HepG2 (cell line): ENCODE measurements at regions not wholly inside any gene's neighbourhood (a gene's known extent, or its start where the extent isn't known, plus 50 kb on each side); places are given as distances from the start of the nearest gene placed in this dataset.

Source experiments
- ATF7 ChIP-seq, 2 experiments: fragments of 450-650 bp in 1 of 2; sonication (generic) in 1 of 2; formaldehyde crosslinking in 1 of 2; IDR thresholded peaks; 2 replicates each; pipeline versions ENCODE4 v1.4.0 to v1.6.1; 2016 to 2020; ENCODE audit warnings: antibody characterized with exemption in 1 of 2, mild to moderate bottlenecking in 1 of 2, missing genetic modification reagents in 1 of 2
- CREB1 ChIP-seq, 2 experiments: fragments of 450-650 bp in 1 of 2; IDR thresholded peaks; 2 replicates each; pipeline ENCODE4 v1.6.1; 2016 to 2017; ENCODE audit warnings: control low read depth in 1 of 2, mild to moderate bottlenecking in 1 of 2, missing compliant biosample characterization in 1 of 2, missing genetic modification characterization in 1 of 2
- HDAC1 ChIP-seq: sonication (generic); formaldehyde crosslinking; IDR thresholded peaks from 2 replicates; pipeline ENCODE4 v1.5.1; 2020; ENCODE audit warnings: mild to moderate bottlenecking, missing genetic modification reagents
- HMG20B ChIP-seq: conservative IDR thresholded peaks from 2 replicates; pipeline ENCODE4 v1.6.1; 2016; ENCODE audit warnings: missing genetic modification reagents, missing compliant biosample characterization
- IRF2 ChIP-seq: IDR thresholded peaks from 2 replicates; pipeline ENCODE4 v1.6.1; 2018; ENCODE audit warnings: missing genetic modification reagents, missing compliant biosample characterization
- NRL ChIP-seq: sonication (generic); formaldehyde crosslinking; IDR thresholded peaks from 2 replicates; pipeline ENCODE4 v1.5.0; 2020; ENCODE audit warnings: missing genetic modification reagents, mild to moderate bottlenecking, moderate library complexity, borderline replicate concordance
- RORA ChIP-seq: sonication (generic); formaldehyde crosslinking; IDR thresholded peaks from 2 replicates; pipeline ENCODE4 v1.5.0; 2020; ENCODE audit warnings: mild to moderate bottlenecking, missing genetic modification reagents, moderate library complexity
- SIN3B ChIP-seq: fragments of 150-350 bp; IDR thresholded peaks from 2 replicates; pipeline ENCODE4 v1.6.1; 2014; ENCODE audit warnings: low read length
- TARDBP ChIP-seq: sonication (generic); formaldehyde crosslinking; IDR thresholded peaks from 2 replicates; pipeline ENCODE4 v1.8.0; 2022; ENCODE audit warnings: mild to moderate bottlenecking, missing genetic modification reagents
- ZNF441 ChIP-seq: sonication (generic); formaldehyde crosslinking; IDR thresholded peaks from 2 replicates; pipeline ENCODE4 v1.7.0; 2021; ENCODE audit warnings: missing genetic modification reagents, borderline replicate concordance
- ZNF678 ChIP-seq: sonication (generic); formaldehyde crosslinking; IDR thresholded peaks from 2 replicates; pipeline ENCODE4 v1.4.0; 2020; ENCODE audit warnings: mild to moderate bottlenecking, missing genetic modification reagents
- TF ChIP-seq, protein P1 (sequence below): sonication (generic); formaldehyde crosslinking; IDR thresholded peaks from 2 replicates; pipeline ENCODE4 v1.4.0; 2020; ENCODE audit warnings: missing genetic modification reagents, borderline replicate concordance
- TF ChIP-seq, protein P2 (sequence below): IDR thresholded peaks from 2 replicates; pipeline ENCODE4 v1.6.1; 2016; ENCODE audit warnings: low read depth, control low read depth
- TF ChIP-seq, protein P3 (sequence below): sonication (generic); formaldehyde crosslinking; IDR thresholded peaks from 2 replicates; pipeline ENCODE4 v1.9.0; 2021; ENCODE audit warnings: missing genetic modification reagents, mild to moderate bottlenecking, borderline replicate concordance
- TF ChIP-seq, protein P4 (sequence below), 2 experiments: sonication (generic) in 1 of 2; formaldehyde crosslinking in 1 of 2; IDR thresholded peaks; 2 replicates each; pipeline versions ENCODE4 v1.4.0 to v1.6.1; 2016 to 2020; ENCODE audit warnings: borderline replicate concordance in 1 of 2, low read depth in 1 of 2, mild to moderate bottlenecking in 1 of 2, missing genetic modification reagents in 1 of 2

DNA sequence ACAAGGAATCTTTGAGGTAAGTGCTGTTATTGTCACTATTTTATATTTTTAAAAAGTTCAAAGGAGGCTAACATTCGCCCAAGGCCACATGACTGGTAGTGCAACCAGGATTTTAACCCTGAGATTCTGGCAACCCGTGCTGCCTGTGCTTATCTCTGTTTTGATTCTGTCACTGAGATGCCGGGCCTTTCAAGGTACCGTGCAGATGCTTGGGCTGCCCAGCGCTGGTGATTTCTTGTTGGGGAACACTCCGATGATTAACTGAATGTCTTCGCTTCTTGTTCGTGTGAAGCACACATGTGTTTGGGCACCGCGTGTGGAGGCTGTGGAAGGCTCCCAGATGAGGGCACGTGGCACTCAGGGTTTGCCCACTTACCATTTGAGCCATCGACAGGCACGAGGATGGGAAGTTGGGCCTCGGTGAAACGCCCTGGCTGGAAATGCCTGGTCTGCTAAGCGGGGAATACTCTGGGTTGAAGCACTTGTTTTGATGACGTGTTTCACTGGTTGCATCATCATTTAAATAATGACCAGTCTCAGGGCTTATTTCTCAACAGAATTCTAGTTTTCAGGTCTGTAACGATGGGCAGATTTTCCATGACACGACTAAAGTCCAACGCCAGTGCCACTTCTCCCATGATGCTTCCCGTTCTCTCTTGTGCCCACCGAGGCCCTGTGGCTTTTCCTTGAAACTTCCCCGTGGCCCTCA, 392.7 kb downstream of the FGF9 start (continued):
- TF ChIP-seq, protein P1, sequence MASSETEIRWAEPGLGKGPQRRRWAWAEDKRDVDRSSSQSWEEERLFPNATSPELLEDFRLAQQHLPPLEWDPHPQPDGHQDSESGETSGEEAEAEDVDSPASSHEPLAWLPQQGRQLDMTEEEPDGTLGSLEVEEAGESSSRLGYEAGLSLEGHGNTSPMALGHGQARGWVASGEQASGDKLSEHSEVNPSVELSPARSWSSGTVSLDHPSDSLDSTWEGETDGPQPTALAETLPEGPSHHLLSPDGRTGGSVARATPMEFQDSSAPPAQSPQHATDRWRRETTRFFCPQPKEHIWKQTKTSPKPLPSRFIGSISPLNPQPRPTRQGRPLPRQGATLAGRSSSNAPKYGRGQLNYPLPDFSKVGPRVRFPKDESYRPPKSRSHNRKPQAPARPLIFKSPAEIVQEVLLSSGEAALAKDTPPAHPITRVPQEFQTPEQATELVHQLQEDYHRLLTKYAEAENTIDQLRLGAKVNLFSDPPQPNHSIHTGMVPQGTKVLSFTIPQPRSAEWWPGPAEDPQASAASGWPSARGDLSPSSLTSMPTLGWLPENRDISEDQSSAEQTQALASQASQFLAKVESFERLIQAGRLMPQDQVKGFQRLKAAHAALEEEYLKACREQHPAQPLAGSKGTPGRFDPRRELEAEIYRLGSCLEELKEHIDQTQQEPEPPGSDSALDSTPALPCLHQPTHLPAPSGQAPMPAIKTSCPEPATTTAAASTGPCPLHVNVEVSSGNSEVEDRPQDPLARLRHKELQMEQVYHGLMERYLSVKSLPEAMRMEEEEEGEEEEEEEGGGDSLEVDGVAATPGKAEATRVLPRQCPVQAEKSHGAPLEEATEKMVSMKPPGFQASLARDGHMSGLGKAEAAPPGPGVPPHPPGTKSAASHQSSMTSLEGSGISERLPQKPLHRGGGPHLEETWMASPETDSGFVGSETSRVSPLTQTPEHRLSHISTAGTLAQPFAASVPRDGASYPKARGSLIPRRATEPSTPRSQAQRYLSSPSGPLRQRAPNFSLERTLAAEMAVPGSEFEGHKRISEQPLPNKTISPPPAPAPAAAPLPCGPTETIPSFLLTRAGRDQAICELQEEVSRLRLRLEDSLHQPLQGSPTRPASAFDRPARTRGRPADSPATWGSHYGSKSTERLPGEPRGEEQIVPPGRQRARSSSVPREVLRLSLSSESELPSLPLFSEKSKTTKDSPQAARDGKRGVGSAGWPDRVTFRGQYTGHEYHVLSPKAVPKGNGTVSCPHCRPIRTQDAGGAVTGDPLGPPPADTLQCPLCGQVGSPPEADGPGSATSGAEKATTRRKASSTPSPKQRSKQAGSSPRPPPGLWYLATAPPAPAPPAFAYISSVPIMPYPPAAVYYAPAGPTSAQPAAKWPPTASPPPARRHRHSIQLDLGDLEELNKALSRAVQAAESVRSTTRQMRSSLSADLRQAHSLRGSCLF = no peak
- TF ChIP-seq ZNF441 (CRISPR knock-in tag) = no peak
- TF ChIP-seq, protein P2, sequence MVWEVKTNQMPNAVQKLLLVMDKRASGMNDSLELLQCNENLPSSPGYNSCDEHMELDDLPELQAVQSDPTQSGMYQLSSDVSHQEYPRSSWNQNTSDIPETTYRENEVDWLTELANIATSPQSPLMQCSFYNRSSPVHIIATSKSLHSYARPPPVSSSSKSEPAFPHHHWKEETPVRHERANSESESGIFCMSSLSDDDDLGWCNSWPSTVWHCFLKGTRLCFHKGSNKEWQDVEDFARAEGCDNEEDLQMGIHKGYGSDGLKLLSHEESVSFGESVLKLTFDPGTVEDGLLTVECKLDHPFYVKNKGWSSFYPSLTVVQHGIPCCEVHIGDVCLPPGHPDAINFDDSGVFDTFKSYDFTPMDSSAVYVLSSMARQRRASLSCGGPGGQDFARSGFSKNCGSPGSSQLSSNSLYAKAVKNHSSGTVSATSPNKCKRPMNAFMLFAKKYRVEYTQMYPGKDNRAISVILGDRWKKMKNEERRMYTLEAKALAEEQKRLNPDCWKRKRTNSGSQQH (CRISPR knock-in tag) = no peak
- TF ChIP-seq HDAC1 (CRISPR knock-in tag) = no peak
- TF ChIP-seq, protein P3, sequence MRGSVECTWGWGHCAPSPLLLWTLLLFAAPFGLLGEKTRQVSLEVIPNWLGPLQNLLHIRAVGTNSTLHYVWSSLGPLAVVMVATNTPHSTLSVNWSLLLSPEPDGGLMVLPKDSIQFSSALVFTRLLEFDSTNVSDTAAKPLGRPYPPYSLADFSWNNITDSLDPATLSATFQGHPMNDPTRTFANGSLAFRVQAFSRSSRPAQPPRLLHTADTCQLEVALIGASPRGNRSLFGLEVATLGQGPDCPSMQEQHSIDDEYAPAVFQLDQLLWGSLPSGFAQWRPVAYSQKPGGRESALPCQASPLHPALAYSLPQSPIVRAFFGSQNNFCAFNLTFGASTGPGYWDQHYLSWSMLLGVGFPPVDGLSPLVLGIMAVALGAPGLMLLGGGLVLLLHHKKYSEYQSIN = no peak
- no peak for TF ChIP-seq IRF2
- no peak for TF ChIP-seq TARDBP (CRISPR knock-in tag)
- TF ChIP-seq, protein P4, sequence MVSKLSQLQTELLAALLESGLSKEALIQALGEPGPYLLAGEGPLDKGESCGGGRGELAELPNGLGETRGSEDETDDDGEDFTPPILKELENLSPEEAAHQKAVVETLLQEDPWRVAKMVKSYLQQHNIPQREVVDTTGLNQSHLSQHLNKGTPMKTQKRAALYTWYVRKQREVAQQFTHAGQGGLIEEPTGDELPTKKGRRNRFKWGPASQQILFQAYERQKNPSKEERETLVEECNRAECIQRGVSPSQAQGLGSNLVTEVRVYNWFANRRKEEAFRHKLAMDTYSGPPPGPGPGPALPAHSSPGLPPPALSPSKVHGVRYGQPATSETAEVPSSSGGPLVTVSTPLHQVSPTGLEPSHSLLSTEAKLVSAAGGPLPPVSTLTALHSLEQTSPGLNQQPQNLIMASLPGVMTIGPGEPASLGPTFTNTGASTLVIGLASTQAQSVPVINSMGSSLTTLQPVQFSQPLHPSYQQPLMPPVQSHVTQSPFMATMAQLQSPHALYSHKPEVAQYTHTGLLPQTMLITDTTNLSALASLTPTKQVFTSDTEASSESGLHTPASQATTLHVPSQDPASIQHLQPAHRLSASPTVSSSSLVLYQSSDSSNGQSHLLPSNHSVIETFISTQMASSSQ (IDR thresholded peaks at IDR 0.05; ENCODE audit: low read depth) = no peak
- TF ChIP-seq, protein P4 (CRISPR knock-in tag; IDR thresholded peaks at IDR 0.05; ENCODE audit: borderline replicate concordance) = no peak
- peak; percentile 45; the same call in 1 of the 2 replicates for TF ChIP-seq ATF7 (IDR thresholded peaks at IDR 0.05)
- TF ChIP-seq ATF7 (CRISPR knock-in tag; IDR thresholded peaks at IDR 0.05) = no peak
- no peak for TF ChIP-seq NRL (CRISPR knock-in tag)
- no peak for TF ChIP-seq ZNF678 (CRISPR knock-in tag)
- TF ChIP-seq HMG20B (CRISPR knock-in tag) = no peak
- TF ChIP-seq SIN3B = no peak
- peak; percentile 80 for TF ChIP-seq CREB1 (IDR thresholded peaks at IDR 0.05)
- no peak for TF ChIP-seq CREB1 (CRISPR knock-in tag; IDR thresholded peaks at IDR 0.05)
- TF ChIP-seq RORA = no peak
